ENCODE measurements at regions not wholly inside any gene's neighbourhood (a gene's known extent, or its start where the extent isn't known, plus 50 kb on each side); places are given as distances from the start of the nearest gene placed in this dataset.

- Histone ChIP-seq H3K4me3 (ENCODE audit: low read length) (no peak overlapping the region), H3K9me3 (ENCODE audit: low read length) (no peaks in the 10 kb centered on the region), H3K27ac (ENCODE audit: low read depth, low read length) (no peak overlapping the region), H3K27me3 (ENCODE audit: insufficient read depth, low read length, poor library complexity, severe bottlenecking) (no peaks in the 10 kb centered on the region), H3K4me1 (ENCODE audit: insufficient read depth, low read length) (no peaks in the 10 kb centered on the region), H3K36me3 (ENCODE audit: insufficient read depth, low read length) (no peaks in the 10 kb centered on the region)
- Mint-ChIP-seq H3K27ac (no peak overlapping the region), H3K4me3 (no peak overlapping the region), H3K4me1 (no peaks in the 10 kb centered on the region), H3K36me3 (no peaks in the 10 kb centered on the region), H3K9me3 (peaks cover 2 to 27% (median 5%) of the 10 kb centered on the region in 5 donors), H3K27me3 (peaks cover 0 to 1% of the 10 kb centered on the region in 2 donors)
- ChIA-PET POLR2A (no interaction called here), CTCF (no interaction called here)
- no peak for DNase-seq
These were observed 1048.7 kb upstream of the NUDT12 start for GRCh38 chr5:104611135-104611767.

GRCh38 chr5:104606258-104606829 lies 1043.8 kb upstream of the NUDT12 start:
- Histone ChIP-seq H3K4me1 (ENCODE audit: insufficient read depth, low read length) (no peaks in the 10 kb centered on the region), H3K4me3 (ENCODE audit: low read length) (no peak overlapping the region), H3K27me3 (ENCODE audit: insufficient read depth, low read length, poor library complexity, severe bottlenecking) (no peaks in the 10 kb centered on the region), H3K36me3 (ENCODE audit: insufficient read depth, low read length) (no peaks in the 10 kb centered on the region), H3K9me3 (ENCODE audit: low read length) (no peaks in the 10 kb centered on the region), H3K27ac (ENCODE audit: low read depth, low read length) (no peak overlapping the region)
- H3K9me3 Mint-ChIP-seq = peaks cover 2 to 30% (median 4%) of the 10 kb centered on the region in 5 donors
- no peaks in the 10 kb centered on the region for H3K27me3 Mint-ChIP-seq
- DNase-seq = no peak
- ChIA-PET POLR2A (no interaction called here), CTCF (no interaction called here)
- H3K4me3 Mint-ChIP-seq = no peak overlapping the region
- H3K36me3 Mint-ChIP-seq = no peaks in the 10 kb centered on the region
- H3K27ac Mint-ChIP-seq = no peak overlapping the region
- H3K4me1 Mint-ChIP-seq = no peaks in the 10 kb centered on the region

GRCh38 chr5:104599726-104600125 lies 1037.1 kb upstream of the NUDT12 start:
- Histone ChIP-seq H3K9me3 (ENCODE audit: low read length) (no peaks in the 10 kb centered on the region), H3K27ac (ENCODE audit: low read depth, low read length) (no peak overlapping the region), H3K4me3 (ENCODE audit: low read length) (no peak overlapping the region), H3K4me1 (ENCODE audit: insufficient read depth, low read length) (no peaks in the 10 kb centered on the region), H3K27me3 (ENCODE audit: insufficient read depth, low read length, poor library complexity, severe bottlenecking) (no peaks in the 10 kb centered on the region), H3K36me3 (ENCODE audit: insufficient read depth, low read length) (no peaks in the 10 kb centered on the region)
- Mint-ChIP-seq H3K27ac (no peak overlapping the region), H3K27me3 (no peaks in the 10 kb centered on the region), H3K4me3 (no peak overlapping the region), H3K4me1 (no peaks in the 10 kb centered on the region), H3K9me3 (peaks cover 0 to 28% (median 12%) of the 10 kb centered on the region in 5 donors), H3K36me3 (no peaks in the 10 kb centered on the region)
- DNase-seq = no peak
- ChIA-PET CTCF (no interaction called here), POLR2A (no interaction called here)

GRCh38 chr5:104598285-104598684 lies 1035.7 kb upstream of the NUDT12 start:
- ChIA-PET CTCF (no interaction called here), POLR2A (no interaction called here)
- Histone ChIP-seq H3K4me3 (ENCODE audit: low read length) (no peak overlapping the region), H3K9me3 (ENCODE audit: low read length) (no peaks in the 10 kb centered on the region), H3K36me3 (ENCODE audit: insufficient read depth, low read length) (no peaks in the 10 kb centered on the region), H3K27ac (ENCODE audit: low read depth, low read length) (no peak overlapping the region), H3K4me1 (ENCODE audit: insufficient read depth, low read length) (no peaks in the 10 kb centered on the region), H3K27me3 (ENCODE audit: insufficient read depth, low read length, poor library complexity, severe bottlenecking) (no peaks in the 10 kb centered on the region)
- H3K4me3 Mint-ChIP-seq = no peak overlapping the region
- no peak for DNase-seq
- no peak overlapping the region for H3K27ac Mint-ChIP-seq
- H3K9me3 Mint-ChIP-seq = peaks cover 0 to 31% (median 12%) of the 10 kb centered on the region in 5 donors
- no peaks in the 10 kb centered on the region for H3K36me3 Mint-ChIP-seq
- no peaks in the 10 kb centered on the region for H3K4me1 Mint-ChIP-seq
- no peaks in the 10 kb centered on the region for H3K27me3 Mint-ChIP-seq

GRCh38 chr5:104594850-104595249 lies 1032.3 kb upstream of the NUDT12 start:
- no peaks in the 10 kb centered on the region for H3K9me3 ChIP-seq (ENCODE audit: low read length)
- H3K27me3 ChIP-seq (ENCODE audit: insufficient read depth, low read length, poor library complexity, severe bottlenecking) = no peaks in the 10 kb centered on the region
- POLR2A ChIA-PET = no interaction called here
- DNase-seq = no peak
- no peak overlapping the region for H3K27ac Mint-ChIP-seq
- no peaks in the 10 kb centered on the region for H3K36me3 ChIP-seq (ENCODE audit: insufficient read depth, low read length)
- no peaks in the 10 kb centered on the region for H3K4me1 Mint-ChIP-seq
- H3K4me3 ChIP-seq (ENCODE audit: low read length) = no peak overlapping the region
- H3K4me1 ChIP-seq (ENCODE audit: insufficient read depth, low read length) = no peaks in the 10 kb centered on the region
- CTCF ChIA-PET = no interaction called here
- H3K9me3 Mint-ChIP-seq = peaks cover 8 to 28% (median 13%) of the 10 kb centered on the region in 5 donors
- H3K36me3 Mint-ChIP-seq = no peaks in the 10 kb centered on the region
- no peaks in the 10 kb centered on the region for H3K27me3 Mint-ChIP-seq
- no peak overlapping the region for H3K4me3 Mint-ChIP-seq
- H3K27ac ChIP-seq (ENCODE audit: low read depth, low read length) = no peak overlapping the region

GRCh38 chr5:104576677-104577076 lies 1014.1 kb upstream of the NUDT12 start:
- H3K36me3 Mint-ChIP-seq = no peaks in the 10 kb centered on the region
- H3K27ac Mint-ChIP-seq = no peak overlapping the region
- no peaks in the 10 kb centered on the region for H3K27me3 Mint-ChIP-seq
- H3K4me3 Mint-ChIP-seq = no peak overlapping the region
- ChIA-PET POLR2A (no interaction called here), CTCF (no interaction called here)
- no peak overlapping the region for H3K4me3 ChIP-seq (ENCODE audit: low read length)
- no peaks in the 10 kb centered on the region for H3K9me3 ChIP-seq (ENCODE audit: low read length)
- H3K4me1 ChIP-seq (ENCODE audit: insufficient read depth, low read length) = no peaks in the 10 kb centered on the region
- H3K9me3 Mint-ChIP-seq = peaks cover 2 to 11% (median 7%) of the 10 kb centered on the region in 5 donors
- H3K4me1 Mint-ChIP-seq = no peaks in the 10 kb centered on the region
- H3K36me3 ChIP-seq (ENCODE audit: insufficient read depth, low read length) = no peaks in the 10 kb centered on the region
- DNase-seq = no peak
- no peak overlapping the region for H3K27ac ChIP-seq (ENCODE audit: low read depth, low read length)
- no peaks in the 10 kb centered on the region for H3K27me3 ChIP-seq (ENCODE audit: insufficient read depth, low read length, poor library complexity, severe bottlenecking)

- H3K4me1 Mint-ChIP-seq = no peaks in the 10 kb centered on the region
- Histone ChIP-seq H3K9me3 (ENCODE audit: low read length) (no peaks in the 10 kb centered on the region), H3K36me3 (ENCODE audit: insufficient read depth, low read length) (no peaks in the 10 kb centered on the region), H3K27me3 (ENCODE audit: insufficient read depth, low read length, poor library complexity, severe bottlenecking) (no peaks in the 10 kb centered on the region), H3K4me1 (ENCODE audit: insufficient read depth, low read length) (no peaks in the 10 kb centered on the region), H3K4me3 (ENCODE audit: low read length) (no peak overlapping the region), H3K27ac (ENCODE audit: low read depth, low read length) (no peak overlapping the region)
- POLR2A ChIA-PET = no interaction called here
- H3K27me3 Mint-ChIP-seq = no peaks in the 10 kb centered on the region
- DNase-seq = no peak
- no peak overlapping the region for H3K4me3 Mint-ChIP-seq
- CTCF ChIA-PET = no interaction called here
- no peaks in the 10 kb centered on the region for H3K36me3 Mint-ChIP-seq
- peaks cover 0 to 10% (median 7%) of the 10 kb centered on the region in 5 donors for H3K9me3 Mint-ChIP-seq
- no peak overlapping the region for H3K27ac Mint-ChIP-seq
These were observed 1011.5 kb upstream of the NUDT12 start for GRCh38 chr5:104573949-104574709.

GRCh38 chr5:104569621-104570020 lies 1007.0 kb upstream of the NUDT12 start:
- H3K36me3 ChIP-seq (ENCODE audit: insufficient read depth, low read length) = no peaks in the 10 kb centered on the region
- no peaks in the 10 kb centered on the region for H3K36me3 Mint-ChIP-seq
- CTCF ChIA-PET = no interaction called here
- peaks cover 0 to 13% (median 5%) of the 10 kb centered on the region in 5 donors for H3K9me3 Mint-ChIP-seq
- DNase-seq = no peak
- H3K27me3 ChIP-seq (ENCODE audit: insufficient read depth, low read length, poor library complexity, severe bottlenecking) = no peaks in the 10 kb centered on the region
- no peak overlapping the region for H3K4me3 ChIP-seq (ENCODE audit: low read length)
- no peak overlapping the region for H3K4me3 Mint-ChIP-seq
- H3K9me3 ChIP-seq (ENCODE audit: low read length) = no peaks in the 10 kb centered on the region
- H3K27ac ChIP-seq (ENCODE audit: low read depth, low read length) = no peak overlapping the region
- POLR2A ChIA-PET = no interaction called here
- H3K27me3 Mint-ChIP-seq = no peaks in the 10 kb centered on the region
- H3K4me1 Mint-ChIP-seq = no peaks in the 10 kb centered on the region
- no peaks in the 10 kb centered on the region for H3K4me1 ChIP-seq (ENCODE audit: insufficient read depth, low read length)
- no peak overlapping the region for H3K27ac Mint-ChIP-seq

Measured in CD8-positive, alpha-beta memory T cell (primary cell).